ENCODE measurements at regions not wholly inside any gene's neighbourhood (a gene's known extent, or its start where the extent isn't known, plus 50 kb on each side); places are given as distances from the start of the nearest gene placed in this dataset.
"Not testable (repeated sequence)": the region's sequence is repeated elsewhere in the genome, so short reads cannot be mapped to it uniquely, and the experiment has no call there.

DNA sequence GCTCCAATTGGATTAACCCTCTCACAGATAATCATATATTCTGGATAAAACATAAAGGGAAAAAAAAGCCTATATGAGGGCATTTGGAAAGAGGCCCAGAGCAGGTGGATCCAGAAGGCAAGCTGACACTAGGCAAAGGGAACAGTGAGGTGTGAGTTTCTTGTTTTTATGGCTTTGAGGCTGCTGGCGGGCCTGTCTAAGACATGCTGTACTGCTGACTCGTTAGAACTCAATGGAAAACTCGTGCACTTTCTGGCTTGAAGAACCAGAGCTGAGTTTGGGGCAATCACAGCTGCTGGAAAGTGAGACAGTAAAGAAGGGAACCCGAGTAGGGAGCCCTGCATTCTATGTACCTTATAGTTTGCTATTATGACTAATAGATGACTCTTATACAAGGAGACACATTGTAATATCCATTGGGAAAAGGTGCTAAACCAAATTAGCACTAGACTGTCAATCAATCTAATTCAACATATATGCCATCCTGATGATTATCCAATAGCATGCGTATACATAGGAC lies 637.1 kb downstream of the GATA3 start:
- Histone ChIP-seq H3K9me3 (ENCODE audit: control insufficient read depth, insufficient read depth, low read length) (no peaks in the 10 kb centered on the region), H3K27ac (ENCODE audit: low read depth, low read length) (no peak overlapping the region), H3K4me3 (ENCODE audit: low read depth, low read length) (no peak overlapping the region), H3K27me3 (ENCODE audit: control insufficient read depth, insufficient read depth, low read length) (no peaks in the 10 kb centered on the region), H3K4me1 (ENCODE audit: control insufficient read depth, insufficient read depth, low read length) (no peaks in the 10 kb centered on the region), H3K36me3 (ENCODE audit: control insufficient read depth, insufficient read depth, low read length) (no peaks in the 10 kb centered on the region)
- 73% methylated on average over 3 of the region's 5 CpGs for WGBS (ENCODE audit: insufficient coverage)
- peak in 1 of 6 donors; percentile 12 for DNase-seq (ENCODE audit: low read depth in 4 of 6, low spot score in 6 of 6)

DNA sequence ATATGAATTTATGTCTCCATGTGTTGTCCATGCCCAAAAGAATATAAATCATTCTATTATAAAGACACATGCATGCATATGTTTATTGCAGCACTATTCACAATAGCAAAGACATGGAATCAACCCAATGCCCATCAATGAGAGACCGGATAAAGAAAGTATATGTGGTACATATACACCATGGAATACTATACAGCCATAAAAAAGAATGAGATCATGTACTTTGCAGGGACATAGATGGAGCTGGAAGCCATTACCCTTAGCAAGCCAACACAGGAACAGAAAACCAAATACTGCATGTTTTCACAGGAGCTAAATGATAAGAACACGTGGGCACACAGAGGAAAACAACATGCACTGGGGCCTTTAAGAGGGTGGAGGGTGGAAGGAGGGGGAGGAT lies 639.1 kb downstream of the GATA3 start:
- no CpG with 5 or more reads among the region's 2 CpGs for WGBS (ENCODE audit: insufficient coverage)
- H3K9me3 ChIP-seq (ENCODE audit: control insufficient read depth, insufficient read depth, low read length); DNase-seq (ENCODE audit: low read depth in 4 of 6, low spot score in 6 of 6): not testable (repeated sequence)

DNA sequence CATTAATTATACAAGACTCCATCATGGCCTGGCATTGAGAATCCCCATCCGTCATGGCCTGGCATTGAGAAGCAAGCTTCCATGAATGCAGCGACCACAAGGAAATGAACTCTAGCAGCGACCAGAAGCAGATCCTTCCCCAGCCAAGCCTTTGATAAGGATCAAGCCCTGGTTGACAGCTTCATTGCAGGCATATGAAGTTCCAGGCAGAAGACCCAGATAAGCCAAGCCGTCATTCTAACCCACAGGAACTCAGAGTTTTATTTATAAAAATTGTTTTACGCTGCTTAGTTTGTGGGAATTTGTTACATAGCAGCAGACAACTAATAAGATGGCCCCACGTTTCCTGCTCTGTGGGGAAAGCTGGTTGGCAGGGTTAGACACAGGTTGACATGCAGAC lies 642.3 kb downstream of the GATA3 start:
- 66% methylated on average over 3 of the region's 6 CpGs for WGBS (ENCODE audit: insufficient coverage)
- Histone ChIP-seq H3K27me3 (ENCODE audit: control insufficient read depth, insufficient read depth, low read length) (no peaks in the 10 kb centered on the region), H3K9me3 (ENCODE audit: control insufficient read depth, insufficient read depth, low read length) (no peaks in the 10 kb centered on the region), H3K4me3 (ENCODE audit: low read depth, low read length) (no peak overlapping the region), H3K36me3 (ENCODE audit: control insufficient read depth, insufficient read depth, low read length) (no peaks in the 10 kb centered on the region), H3K4me1 (ENCODE audit: control insufficient read depth, insufficient read depth, low read length) (no peaks in the 10 kb centered on the region), H3K27ac (ENCODE audit: low read depth, low read length) (no peak overlapping the region)
- DNase-seq (ENCODE audit: low read depth in 4 of 6, low spot score in 6 of 6) = no peak

More for the DNA sequence above, 639.1 kb downstream of the GATA3 start:
- H3K27me3 ChIP-seq (ENCODE audit: control insufficient read depth, insufficient read depth, low read length); H3K4me3 ChIP-seq (ENCODE audit: low read depth, low read length); H3K4me1 ChIP-seq (ENCODE audit: control insufficient read depth, insufficient read depth, low read length); H3K27ac ChIP-seq (ENCODE audit: low read depth, low read length); H3K36me3 ChIP-seq (ENCODE audit: control insufficient read depth, insufficient read depth, low read length): not testable (repeated sequence)

DNA sequence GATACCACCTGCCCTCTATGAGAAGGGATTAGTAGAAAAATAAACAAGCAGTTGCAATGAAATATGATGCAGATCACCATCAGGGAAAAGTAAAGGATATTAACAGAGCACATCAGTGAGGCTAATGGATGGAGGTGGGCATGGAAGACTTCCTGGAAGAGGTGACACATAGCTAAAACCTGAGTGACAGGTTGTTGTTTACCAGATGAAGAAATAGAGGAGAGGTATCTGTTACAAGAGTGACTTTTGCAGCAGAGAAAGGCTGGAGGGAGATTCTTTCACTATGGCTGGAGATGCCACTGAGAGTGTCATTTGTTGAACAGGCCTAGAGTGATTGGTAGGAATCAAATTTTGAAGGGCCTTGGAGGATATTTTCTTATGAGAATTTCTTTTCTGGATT lies 646.2 kb downstream of the GATA3 start:
- no peaks in the 10 kb centered on the region for H3K36me3 ChIP-seq (ENCODE audit: control insufficient read depth, insufficient read depth, low read length)
- no peak overlapping the region for H3K27ac ChIP-seq (ENCODE audit: low read depth, low read length)
- H3K4me3 ChIP-seq (ENCODE audit: low read depth, low read length) = no peak overlapping the region
- DNase-seq (ENCODE audit: low read depth in 4 of 6, low spot score in 6 of 6) = no peak
- H3K9me3 ChIP-seq (ENCODE audit: control insufficient read depth, insufficient read depth, low read length) = no peaks in the 10 kb centered on the region
- H3K4me1 ChIP-seq (ENCODE audit: control insufficient read depth, insufficient read depth, low read length) = no peaks in the 10 kb centered on the region
- no peaks in the 10 kb centered on the region for H3K27me3 ChIP-seq (ENCODE audit: control insufficient read depth, insufficient read depth, low read length)

DNA sequence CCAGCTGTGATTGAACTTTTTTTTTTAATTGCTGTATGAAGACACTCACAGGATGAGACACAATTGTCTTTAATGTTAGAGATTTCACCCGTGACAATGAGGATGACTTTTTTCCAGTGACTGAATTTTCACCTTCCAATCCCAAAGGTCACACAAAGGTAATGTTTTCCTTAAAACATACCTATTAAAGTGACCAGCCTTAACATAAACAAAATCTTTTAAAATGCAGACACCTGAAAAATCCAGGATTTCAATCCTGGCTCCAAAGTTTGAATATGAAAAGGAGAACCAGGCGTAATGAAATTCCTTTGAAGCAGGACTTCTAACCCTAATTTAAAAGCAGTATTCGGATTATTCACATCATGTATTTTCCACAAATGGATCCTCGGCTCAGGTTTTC lies 647.7 kb downstream of the GATA3 start:
- H3K4me1 ChIP-seq (ENCODE audit: control insufficient read depth, insufficient read depth, low read length) = no peaks in the 10 kb centered on the region
- no peak overlapping the region for H3K4me3 ChIP-seq (ENCODE audit: low read depth, low read length)
- H3K36me3 ChIP-seq (ENCODE audit: control insufficient read depth, insufficient read depth, low read length) = no peaks in the 10 kb centered on the region
- no CpG with 5 or more reads among the region's 4 CpGs for WGBS (ENCODE audit: insufficient coverage)
- DNase-seq (ENCODE audit: low read depth in 4 of 6, low spot score in 6 of 6) = no peak
- H3K9me3 ChIP-seq (ENCODE audit: control insufficient read depth, insufficient read depth, low read length) = no peaks in the 10 kb centered on the region
- H3K27ac ChIP-seq (ENCODE audit: low read depth, low read length) = no peak overlapping the region
- no peaks in the 10 kb centered on the region for H3K27me3 ChIP-seq (ENCODE audit: control insufficient read depth, insufficient read depth, low read length)

DNA sequence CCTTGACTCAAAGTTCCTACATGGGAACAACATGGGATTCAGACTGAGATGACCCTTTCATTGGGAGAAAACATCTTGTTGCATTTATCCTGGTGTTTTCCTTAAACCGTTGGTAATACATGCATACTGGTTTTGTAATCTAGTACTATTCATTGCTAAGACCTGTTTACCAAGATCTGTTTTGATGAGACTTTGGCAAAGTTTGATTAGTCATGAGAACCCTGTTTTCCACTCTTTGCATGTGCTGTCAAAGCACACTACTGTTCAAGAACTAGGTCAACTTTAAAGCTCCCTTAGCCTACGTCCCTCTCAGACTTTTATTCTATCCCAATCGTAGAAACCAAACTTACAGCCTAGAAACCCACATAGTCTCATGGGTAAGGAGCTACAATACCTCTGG lies 650.9 kb downstream of the GATA3 start:
- Histone ChIP-seq H3K4me1 (ENCODE audit: control insufficient read depth, insufficient read depth, low read length) (no peaks in the 10 kb centered on the region), H3K4me3 (ENCODE audit: low read depth, low read length) (no peak overlapping the region), H3K36me3 (ENCODE audit: control insufficient read depth, insufficient read depth, low read length) (no peaks in the 10 kb centered on the region), H3K27ac (ENCODE audit: low read depth, low read length) (no peak overlapping the region), H3K27me3 (ENCODE audit: control insufficient read depth, insufficient read depth, low read length) (no peaks in the 10 kb centered on the region), H3K9me3 (ENCODE audit: control insufficient read depth, insufficient read depth, low read length) (no peaks in the 10 kb centered on the region)
- 75% methylated on average over 1 of the region's 3 CpGs for WGBS (ENCODE audit: insufficient coverage)
- no peak for DNase-seq (ENCODE audit: low read depth in 4 of 6, low spot score in 6 of 6)

DNA sequence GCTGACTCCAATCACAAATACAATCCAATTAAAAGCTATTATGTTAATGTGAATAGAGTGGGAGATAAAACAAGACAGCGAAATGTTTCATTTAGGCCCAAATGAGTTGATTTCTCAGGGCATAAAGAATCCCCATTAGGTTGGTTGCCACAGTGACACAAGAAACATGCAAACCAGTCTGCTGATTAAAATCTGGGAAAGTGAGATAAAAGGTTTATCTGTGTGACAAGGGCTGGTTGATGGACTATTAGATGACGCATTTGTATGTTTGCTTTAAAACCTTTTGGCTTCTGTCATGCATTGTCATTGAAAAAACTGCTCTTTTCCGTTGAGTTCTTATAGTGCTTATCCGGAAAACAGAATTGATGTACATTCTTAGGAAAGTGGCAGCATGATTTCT lies 658.2 kb downstream of the GATA3 start:
- Histone ChIP-seq H3K27me3 (ENCODE audit: control insufficient read depth, insufficient read depth, low read length) (no peaks in the 10 kb centered on the region), H3K36me3 (ENCODE audit: control insufficient read depth, insufficient read depth, low read length) (no peaks in the 10 kb centered on the region), H3K4me3 (ENCODE audit: low read depth, low read length) (no peak overlapping the region), H3K4me1 (ENCODE audit: control insufficient read depth, insufficient read depth, low read length) (no peaks in the 10 kb centered on the region), H3K9me3 (ENCODE audit: control insufficient read depth, insufficient read depth, low read length) (no peaks in the 10 kb centered on the region), H3K27ac (ENCODE audit: low read depth, low read length) (no peak overlapping the region)
- peak in 1 of 6 donors; percentile 47 for DNase-seq (ENCODE audit: low read depth in 4 of 6, low spot score in 6 of 6)
- 23% methylated on average over 3 of the region's 4 CpGs for WGBS (ENCODE audit: insufficient coverage)

DNA sequence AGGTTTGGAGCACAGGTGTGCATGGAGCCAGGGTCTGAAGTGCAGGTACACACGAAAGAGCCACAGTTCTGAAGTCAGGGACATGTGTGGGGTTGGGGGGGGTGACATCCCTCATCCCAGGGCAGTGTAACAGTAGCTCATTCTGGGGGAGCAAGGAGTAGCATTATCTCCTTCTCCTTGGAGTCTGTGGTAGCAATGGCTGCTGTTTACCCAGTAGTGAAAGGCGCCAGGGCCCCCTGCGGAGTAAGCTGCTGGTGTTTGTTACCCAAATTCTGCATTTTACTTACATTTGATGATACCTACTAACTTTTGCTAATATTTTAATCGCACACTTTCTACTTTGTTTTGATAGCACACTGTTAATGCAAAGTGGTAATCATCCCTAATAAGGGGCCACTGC lies 665.5 kb downstream of the GATA3 start:
- Histone ChIP-seq H3K27me3 (ENCODE audit: control insufficient read depth, insufficient read depth, low read length) (no peaks in the 10 kb centered on the region), H3K4me3 (ENCODE audit: low read depth, low read length) (no peak overlapping the region), H3K4me1 (ENCODE audit: control insufficient read depth, insufficient read depth, low read length) (no peaks in the 10 kb centered on the region), H3K27ac (ENCODE audit: low read depth, low read length) (no peak overlapping the region), H3K36me3 (ENCODE audit: control insufficient read depth, insufficient read depth, low read length) (no peaks in the 10 kb centered on the region), H3K9me3 (ENCODE audit: control insufficient read depth, insufficient read depth, low read length) (no peaks in the 10 kb centered on the region)
- DNase-seq (ENCODE audit: low read depth in 4 of 6, low spot score in 6 of 6) = no peak
- no CpG with 5 or more reads among the region's 4 CpGs for WGBS (ENCODE audit: insufficient coverage)

DNA sequence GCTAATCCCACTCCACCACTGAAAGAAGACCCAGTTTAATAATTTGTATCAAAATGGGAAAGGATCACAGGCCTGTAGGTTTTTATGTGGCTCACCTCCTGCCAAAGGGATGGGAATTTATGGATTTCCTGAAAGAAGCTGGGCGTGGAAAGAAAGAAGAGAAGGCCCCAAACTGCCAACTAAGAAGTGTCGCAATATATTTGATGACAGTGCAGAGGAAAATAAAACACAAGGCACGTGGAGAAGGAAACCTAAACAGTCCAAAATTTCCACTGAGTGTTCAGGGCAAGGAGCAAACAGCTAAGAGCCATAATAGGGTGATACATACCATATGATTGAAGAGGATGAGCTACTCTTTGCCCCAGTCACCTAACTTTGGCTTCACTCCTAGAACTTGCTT lies 667.2 kb downstream of the GATA3 start:
- H3K9me3 ChIP-seq (ENCODE audit: control insufficient read depth, insufficient read depth, low read length) = no peaks in the 10 kb centered on the region
- no peak overlapping the region for H3K4me3 ChIP-seq (ENCODE audit: low read depth, low read length)
- no peaks in the 10 kb centered on the region for H3K27me3 ChIP-seq (ENCODE audit: control insufficient read depth, insufficient read depth, low read length)
- H3K36me3 ChIP-seq (ENCODE audit: control insufficient read depth, insufficient read depth, low read length) = no peaks in the 10 kb centered on the region
- no peaks in the 10 kb centered on the region for H3K4me1 ChIP-seq (ENCODE audit: control insufficient read depth, insufficient read depth, low read length)
- WGBS (ENCODE audit: insufficient coverage) = 86% methylated on average over 2 of the region's 3 CpGs
- H3K27ac ChIP-seq (ENCODE audit: low read depth, low read length) = no peak overlapping the region
- no peak for DNase-seq (ENCODE audit: low read depth in 4 of 6, low spot score in 6 of 6)

DNA sequence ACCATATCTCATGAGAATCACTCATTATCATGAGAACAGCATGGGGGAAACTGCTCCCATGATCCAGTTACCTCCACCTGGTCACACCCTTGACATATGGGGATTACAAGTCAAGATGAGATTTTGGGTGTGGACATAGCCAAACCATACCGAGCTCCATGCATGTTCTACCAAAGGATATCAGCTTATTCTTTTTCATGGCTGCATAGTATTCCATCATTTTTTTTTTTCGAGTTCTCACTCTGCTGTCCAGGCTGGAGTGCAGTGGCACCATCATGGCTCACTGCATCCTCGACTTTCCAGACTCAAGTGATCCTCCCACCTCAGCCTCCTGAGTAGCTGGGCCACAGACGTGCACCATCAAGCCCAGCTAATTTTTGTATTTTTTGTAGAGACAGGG lies 668.3 kb downstream of the GATA3 start:
- H3K4me1 ChIP-seq (ENCODE audit: control insufficient read depth, insufficient read depth, low read length) = no peaks in the 10 kb centered on the region
- no peak for DNase-seq (ENCODE audit: low read depth in 4 of 6, low spot score in 6 of 6)
- 80% methylated on average over 3 of the region's 4 CpGs for WGBS (ENCODE audit: insufficient coverage)
- no peak overlapping the region for H3K27ac ChIP-seq (ENCODE audit: low read depth, low read length)
- no peaks in the 10 kb centered on the region for H3K9me3 ChIP-seq (ENCODE audit: control insufficient read depth, insufficient read depth, low read length)
- no peak overlapping the region for H3K4me3 ChIP-seq (ENCODE audit: low read depth, low read length)
- H3K36me3 ChIP-seq (ENCODE audit: control insufficient read depth, insufficient read depth, low read length) = no peaks in the 10 kb centered on the region
- no peaks in the 10 kb centered on the region for H3K27me3 ChIP-seq (ENCODE audit: control insufficient read depth, insufficient read depth, low read length)
